NCI-H2227 (cell line): ENCODE measurements at regions not wholly inside any gene's neighbourhood (a gene's known extent, or its start where the extent isn't known, plus 50 kb on each side); places are given as distances from the start of the nearest gene placed in this dataset.
"Not testable (repeated sequence)": the region's sequence is repeated elsewhere in the genome, so short reads cannot be mapped to it uniquely, and the experiment has no call there.

Experiments
- DNase-seq: peaks from one replicate; lab custom pipeline; 2025; ENCODE audit not compliant: unreplicated experiment; lab: John Stamatoyannopoulos, UW

DNA sequence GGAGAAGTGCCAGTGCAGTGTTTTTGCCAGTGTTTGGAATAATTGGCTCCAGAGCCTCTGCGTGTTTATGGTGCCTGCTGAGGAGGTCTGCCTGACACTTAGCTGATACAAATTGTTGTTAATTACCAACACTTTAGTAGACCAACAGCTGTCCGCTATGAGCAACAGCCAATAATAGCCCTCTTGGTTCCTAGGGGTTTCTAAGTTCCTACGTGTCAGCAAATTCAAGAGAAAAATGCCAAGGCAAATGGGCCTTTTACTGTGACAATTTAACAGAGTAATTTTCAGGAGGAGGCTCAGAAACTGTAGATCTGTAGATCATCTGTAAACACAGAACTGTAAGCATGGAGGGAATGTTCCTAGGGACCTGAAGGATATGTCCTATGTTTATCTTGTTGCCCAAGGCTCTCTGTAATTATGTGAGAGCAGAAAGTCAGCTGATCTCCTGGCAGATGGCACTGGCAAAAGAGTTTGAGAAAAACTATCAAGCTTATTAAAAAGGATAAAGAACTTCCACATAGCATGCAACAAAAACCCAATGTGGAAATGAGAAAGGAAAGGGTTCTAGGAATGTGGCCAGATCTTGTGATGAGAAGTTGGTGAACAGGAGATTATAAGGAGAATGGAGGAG, 157.7 kb downstream of the GJA1 start:
- peak; percentile 84 for DNase-seq

DNA sequence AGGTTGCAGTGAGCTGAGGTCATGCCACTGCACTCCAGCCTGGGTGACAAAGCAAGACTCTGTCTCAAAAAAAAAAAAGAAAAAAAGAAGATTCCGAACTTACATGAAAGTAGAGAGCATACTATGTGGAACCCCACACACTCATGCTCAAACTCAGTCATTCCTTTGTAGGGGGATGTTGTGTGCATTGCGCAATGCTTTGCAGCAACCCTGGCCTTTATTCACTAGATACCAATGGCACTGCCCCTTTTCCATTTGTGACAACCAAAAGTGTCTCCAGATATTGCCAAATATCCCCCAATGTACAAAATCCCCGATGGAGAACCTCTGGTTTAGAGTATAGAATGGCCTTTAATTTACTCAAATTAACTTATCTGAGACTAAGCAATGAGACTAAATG, 158.6 kb downstream of the GJA1 start:
- DNase-seq, result no peak

- DNase-seq, result no peak
These were observed 160.2 kb downstream of the GJA1 start for GRCh38 chr6:121595646-121596045.

DNA sequence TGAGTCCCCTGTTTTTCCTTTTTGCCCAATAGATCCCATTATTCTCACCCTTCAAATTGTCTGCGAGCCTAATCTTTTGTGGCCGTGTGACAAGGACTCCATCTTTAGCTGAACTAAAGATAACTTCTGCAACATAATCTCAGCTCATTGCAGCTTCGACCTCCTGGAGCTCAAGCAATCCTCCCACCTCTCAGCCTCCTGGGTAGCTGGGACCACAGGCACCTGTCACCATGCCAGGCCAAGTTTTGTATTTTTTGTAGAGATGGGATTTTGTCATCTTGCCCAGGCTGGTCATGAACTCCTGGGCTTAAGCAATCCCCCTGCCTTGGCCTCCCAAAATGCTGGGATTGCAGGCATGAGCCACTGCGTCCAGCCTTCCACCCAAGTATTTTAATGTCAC, 161.0 kb downstream of the GJA1 start:
- DNase-seq, result no peak

GRCh38 chr6:121597654-121598053, 162.2 kb downstream of the GJA1 start:
- no peak for DNase-seq

- not testable (repeated sequence) for DNase-seq
These were observed 163.9 kb downstream of the GJA1 start for GRCh38 chr6:121599331-121599730.

DNA sequence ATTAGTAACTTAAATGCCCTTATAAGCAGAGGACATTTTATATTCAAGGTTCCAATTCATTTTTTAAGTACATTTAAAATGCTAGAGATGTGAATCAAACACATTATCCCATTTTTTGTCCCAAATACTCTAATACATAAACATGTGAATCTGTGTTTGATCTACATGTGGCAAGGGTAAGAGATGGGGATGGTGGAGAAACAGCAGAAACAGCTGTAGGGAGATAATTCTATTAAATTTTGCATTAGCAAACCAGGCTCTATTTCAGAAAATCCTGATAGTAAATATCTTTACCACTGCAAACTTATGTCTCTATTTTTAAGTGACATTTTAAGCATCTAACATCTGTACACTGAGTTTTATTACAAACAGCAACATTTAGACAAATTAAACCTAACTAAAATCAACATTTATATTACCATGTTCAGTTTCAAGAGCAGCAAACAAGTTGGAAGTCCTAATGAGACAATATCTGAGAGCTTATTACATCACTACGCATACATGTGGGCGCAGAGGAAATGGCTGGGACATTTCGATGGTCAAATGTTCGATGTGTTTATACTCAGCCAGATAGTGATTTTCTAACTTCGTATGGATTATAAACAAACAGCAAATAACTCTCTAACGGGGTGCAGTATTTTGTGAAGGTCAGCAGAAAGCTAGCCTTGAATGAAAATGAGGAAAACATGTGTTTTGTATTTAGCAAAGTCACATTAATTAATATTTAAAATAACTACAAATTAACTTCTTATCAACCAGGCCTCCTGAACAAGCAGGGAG, 165.1 kb downstream of the GJA1 start:
- no peak for DNase-seq

DNA sequence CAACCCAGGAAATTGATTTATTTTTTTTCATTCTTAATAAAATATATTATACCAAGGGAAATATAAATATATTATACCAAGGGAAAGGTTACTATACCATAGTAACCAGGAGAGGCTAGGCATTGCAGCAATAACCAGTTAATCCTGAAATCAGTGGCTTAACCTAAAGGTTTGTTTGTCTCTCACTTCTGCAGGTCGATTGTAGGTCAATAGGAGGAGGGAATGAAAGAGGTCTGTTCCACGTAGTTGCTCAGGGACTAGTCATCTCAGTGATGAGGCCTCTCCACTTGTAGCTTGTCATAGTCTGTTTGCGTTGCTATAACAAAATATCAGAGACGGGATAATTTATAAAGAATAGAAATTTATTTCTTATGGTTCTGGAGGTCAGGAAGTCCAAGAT, 168.0 kb downstream of the GJA1 start:
- no peak for DNase-seq

DNA sequence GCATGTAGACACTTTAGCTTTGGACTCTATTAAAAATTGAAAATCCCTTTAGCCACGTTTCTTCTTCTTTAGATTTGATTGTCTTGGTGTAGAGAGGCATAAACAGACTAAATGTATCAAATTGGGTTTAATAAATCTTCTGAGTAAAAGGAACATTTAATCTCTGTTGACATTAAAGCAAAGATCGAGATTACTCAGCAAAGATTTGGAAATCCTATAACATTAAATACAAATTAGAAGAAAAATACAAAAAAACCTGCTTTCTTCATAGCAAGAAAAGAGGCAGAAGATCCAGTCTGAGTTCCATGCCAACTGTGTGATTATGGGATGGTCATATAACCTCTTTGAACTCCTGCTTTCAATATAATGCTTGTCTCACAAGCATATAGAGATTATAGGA, 172.3 kb downstream of the GJA1 start:
- DNase-seq, result no peak

DNA sequence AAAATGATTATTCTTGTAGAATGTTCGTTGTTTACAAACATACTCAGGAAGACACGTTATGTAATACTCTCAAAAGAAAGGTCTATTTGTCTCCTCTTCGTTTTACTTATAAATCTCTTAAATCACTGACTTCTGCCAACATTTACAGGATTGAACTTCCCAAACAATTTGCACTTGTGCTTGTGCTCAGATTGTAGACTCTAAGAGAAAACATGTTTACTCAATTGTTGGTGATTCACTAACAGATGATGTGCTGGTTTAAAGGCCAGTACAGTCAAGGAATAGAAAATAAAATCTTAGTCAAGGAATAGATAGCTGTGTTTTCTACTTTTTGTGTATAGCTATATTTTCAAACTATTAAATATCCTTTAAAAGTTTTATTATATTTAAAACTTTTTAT, 172.8 kb downstream of the GJA1 start:
- DNase-seq, result no peak

- DNase-seq, result no peak
These were observed 173.8 kb downstream of the GJA1 start for GRCh38 chr6:121609281-121609680.

DNA sequence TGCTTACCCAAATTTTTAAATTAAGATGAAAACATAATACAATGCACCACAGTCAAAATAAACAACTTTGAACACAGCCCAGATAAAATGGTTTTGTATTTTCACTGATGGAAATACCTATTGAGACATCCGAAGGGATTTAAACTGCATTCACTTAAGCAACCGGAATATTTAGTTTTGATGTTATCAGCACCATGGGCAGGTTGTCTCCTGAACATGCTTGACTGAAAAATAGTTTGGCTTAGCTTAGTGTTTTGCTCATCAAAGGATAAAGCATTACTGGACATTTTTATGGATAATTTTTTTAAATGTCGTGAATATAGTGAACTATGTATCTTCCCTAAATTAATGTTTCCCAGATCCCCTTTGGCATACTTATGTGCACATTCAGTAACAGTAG, 177.5 kb downstream of the GJA1 start:
- no peak for DNase-seq

GRCh38 chr6:121614115-121614514, 178.7 kb downstream of the GJA1 start:
- DNase-seq, result no peak

- no peak for DNase-seq
These were observed 180.0 kb downstream of the GJA1 start for GRCh38 chr6:121615493-121615892.

- no peak for DNase-seq
These were observed 181.0 kb downstream of the GJA1 start for GRCh38 chr6:121616406-121616805.

- DNase-seq, result no peak
These were observed 181.9 kb downstream of the GJA1 start for GRCh38 chr6:121617388-121617787.

- no peak for DNase-seq
These were observed 183.6 kb downstream of the GJA1 start for GRCh38 chr6:121619013-121619412.

DNA sequence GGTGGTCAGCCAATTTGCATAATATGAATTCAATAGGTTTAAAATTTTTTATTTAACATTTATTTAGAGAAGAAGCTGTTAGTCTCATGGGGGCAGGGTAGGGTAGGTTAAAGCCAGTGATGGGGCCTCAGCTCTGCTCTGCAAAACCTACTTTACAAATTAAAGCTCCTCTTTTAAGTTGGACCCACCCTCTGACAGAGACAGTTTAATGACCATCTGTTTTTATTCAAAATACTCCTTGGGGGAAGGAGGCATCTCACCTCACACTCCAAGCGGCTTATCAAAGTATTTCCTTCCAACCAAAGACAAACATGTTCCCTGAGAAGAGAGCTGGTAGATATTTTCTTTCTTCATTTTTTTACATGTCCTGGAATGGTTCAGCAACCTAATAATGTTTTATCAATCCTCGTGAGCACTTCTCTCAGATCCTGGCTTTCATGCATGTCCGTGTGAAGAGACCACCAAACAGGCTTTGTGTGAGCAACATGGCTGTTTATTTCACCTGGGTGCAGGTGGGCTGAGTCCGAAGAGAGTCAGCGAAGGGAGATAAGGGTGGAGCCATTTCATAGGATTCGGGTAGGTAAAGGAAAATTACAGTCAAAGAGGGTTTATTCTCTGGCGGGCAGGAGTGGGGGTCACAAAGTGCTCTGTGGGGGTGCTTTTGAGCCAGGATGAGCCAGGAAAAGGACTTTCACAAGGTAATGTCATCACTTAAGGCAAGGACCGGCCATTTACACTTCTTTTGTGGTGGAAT, 184.7 kb downstream of the GJA1 start:
- DNase-seq, result no peak

DNA sequence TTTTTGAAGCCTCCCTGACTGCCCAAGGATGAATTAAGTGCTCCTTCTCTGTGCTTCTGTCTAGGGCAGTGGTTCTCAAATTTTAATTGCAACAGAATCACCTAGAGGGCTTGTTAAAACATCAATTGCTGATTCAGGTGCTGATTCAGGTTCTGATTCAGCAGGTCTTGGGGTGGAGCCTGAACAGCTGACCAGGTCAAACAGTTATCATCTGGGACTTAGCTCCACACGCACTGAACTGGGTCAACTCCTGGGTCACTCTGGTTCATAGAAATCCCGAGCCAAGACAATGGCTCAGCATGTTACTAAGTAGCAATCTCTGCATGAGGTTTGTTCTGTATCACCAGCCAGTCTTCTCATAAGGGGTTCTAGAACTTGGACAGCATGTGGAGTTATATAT, 192.3 kb downstream of the GJA1 start:
- no peak for DNase-seq

DNA sequence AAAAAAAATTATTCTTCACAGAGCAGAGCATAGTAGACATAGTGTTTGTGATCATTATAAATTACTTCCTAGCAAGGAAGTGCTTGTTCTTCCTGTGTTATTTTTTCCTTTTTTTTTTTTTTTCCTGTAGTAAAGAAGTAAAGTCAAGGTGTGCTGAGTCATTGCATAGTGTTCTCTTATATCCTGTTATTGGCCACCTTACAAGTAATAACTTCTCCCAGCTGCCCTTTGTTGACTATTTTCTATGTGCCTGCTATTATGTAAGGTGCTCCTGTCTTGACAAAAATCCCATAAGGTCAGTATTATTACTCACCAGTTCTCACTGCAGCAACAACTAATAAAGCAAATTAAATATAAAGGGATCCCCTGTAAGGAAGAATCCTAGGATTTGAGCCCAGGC, 195.3 kb downstream of the GJA1 start:
- DNase-seq, result no peak

DNA sequence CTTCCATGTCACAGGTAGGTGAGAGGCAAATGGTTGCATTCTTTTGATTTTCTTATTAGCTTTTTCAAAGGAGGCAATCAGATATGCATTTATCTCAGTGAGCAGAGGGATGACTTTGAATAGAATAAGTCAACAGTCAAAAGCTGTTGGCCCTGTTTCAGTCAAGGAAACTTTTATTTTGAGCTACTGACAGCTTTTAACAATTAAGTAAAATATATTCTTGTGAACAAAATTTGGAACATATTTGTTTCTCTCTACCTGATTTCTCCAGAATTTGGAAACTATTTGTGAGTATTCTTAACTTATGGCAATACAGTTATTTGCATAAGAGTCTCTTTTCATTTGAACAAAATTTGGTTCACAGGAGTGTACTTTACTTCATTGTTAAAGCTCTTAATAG, 196.3 kb downstream of the GJA1 start:
- not testable (repeated sequence) for DNase-seq

GRCh38 chr6:121633309-121633708, 197.9 kb downstream of the GJA1 start:
- no peak for DNase-seq
